Activated CD8-positive, alpha-beta T cell treated with anti-CD3 and anti-CD28 coated beads for 36 hours (primary cell): ENCODE measurements at regions not wholly inside any gene's neighbourhood (a gene's known extent, or its start where the extent isn't known, plus 50 kb on each side); places are given as distances from the start of the nearest gene placed in this dataset.

ENCODE experiments used
- ATAC-seq: fragments of 200-7000 bp; cut with Tn5 transposase; one replicate; pipeline ENCODE4 v1.10.0; 2021; ENCODE audit warnings: mild to moderate bottlenecking, moderate library complexity
- CTCF ChIA-PET: fragments of 350-600 bp; sonication (Branson Sonifier 250); formaldehyde crosslinking; loops from one replicate; lab custom pipeline; 2021; ENCODE audit warnings: antibody characterized with exemption; lab: Charles Lee
- POLR2A ChIA-PET: fragments of 350-600 bp; sonication (Branson Sonifier 250); formaldehyde crosslinking; loops from one replicate; lab custom pipeline; 2021; ENCODE audit warnings: antibody characterized with exemption; lab: Charles Lee
- DNase-seq: peaks from one replicate; pipeline ENCODE4 v3.0.0-alpha.2; 2020
- H3K27ac Mint-ChIP-seq: one replicate; pipeline ENCODE4 v1.8.0; 2021; ENCODE audit warnings: mild to moderate bottlenecking, mixed read lengths
- H3K27me3 Mint-ChIP-seq: one replicate; pipeline ENCODE4 v1.8.0; 2021; ENCODE audit warnings: mixed read lengths
- H3K36me3 Mint-ChIP-seq: one replicate; pipeline ENCODE4 v1.8.0; 2021; ENCODE audit warnings: low read depth, mixed read lengths
- H3K4me1 Mint-ChIP-seq: one replicate; pipeline ENCODE4 v1.8.0; 2021; ENCODE audit warnings: low read depth, mixed read lengths
- H3K4me3 Mint-ChIP-seq: one replicate; pipeline ENCODE4 v1.8.0; 2021; ENCODE audit warnings: mild to moderate bottlenecking, moderate library complexity, mixed read lengths
- H3K9me3 Mint-ChIP-seq: one replicate; pipeline ENCODE4 v1.8.0; 2021; ENCODE audit warnings: mixed read lengths
- CTCF ChIP-seq: fragments of 200-600 bp; IDR thresholded peaks from one replicate; pipeline ENCODE4 v1.8.0; 2022; ENCODE audit warnings: antibody characterized with exemption, mild to moderate bottlenecking
- intact Hi-C: fragments of 100-400 bp; cut with micrococcal nuclease; formaldehyde crosslinking; loops from one replicate; pipeline ENCODE4 v1.10.0; 2022

- Mint-ChIP-seq H3K9me3 (no peaks in the 10 kb centered on the region), H3K27me3 (no peaks in the 10 kb centered on the region), H3K4me3 (no peak overlapping the region), H3K4me1 (no peaks in the 10 kb centered on the region), H3K36me3 (no peaks in the 10 kb centered on the region), H3K27ac (no peak overlapping the region)
- CTCF ChIA-PET, result no interaction called here
- no peak for TF ChIP-seq CTCF
- intact Hi-C loops, result no loop called here
- POLR2A ChIA-PET, result no interaction called here
- ATAC-seq (no peak), DNase-seq (no peak)
These were observed 111.2 kb upstream of the FLRT2 start for GRCh38 chr14:85418721-85419120.

- ChIA-PET POLR2A (no interaction called here), CTCF (no interaction called here)
These were observed 109.7 kb upstream of the FLRT2 start for GRCh38 chr14:85420278-85420677.

GRCh38 chr14:85420707-85421106, 109.2 kb upstream of the FLRT2 start:
- Mint-ChIP-seq H3K27ac (no peak overlapping the region), H3K4me3 (no peak overlapping the region), H3K4me1 (no peaks in the 10 kb centered on the region), H3K36me3 (no peaks in the 10 kb centered on the region), H3K9me3 (no peaks in the 10 kb centered on the region), H3K27me3 (no peaks in the 10 kb centered on the region)
- intact Hi-C loops, result no loop called here
- ChIA-PET CTCF (no interaction called here), POLR2A (no interaction called here)
- DNase-seq (no peak), ATAC-seq (no peak)
- no peak for TF ChIP-seq CTCF

More at GRCh38 chr14:85420278-85420677, 109.7 kb upstream of the FLRT2 start:
- DNase-seq (no peak), ATAC-seq (no peak)
- intact Hi-C loops, result no loop called here
- Mint-ChIP-seq H3K4me3 (no peak overlapping the region), H3K9me3 (no peaks in the 10 kb centered on the region), H3K27ac (no peak overlapping the region), H3K36me3 (no peaks in the 10 kb centered on the region), H3K27me3 (no peaks in the 10 kb centered on the region), H3K4me1 (no peaks in the 10 kb centered on the region)
- no peak for TF ChIP-seq CTCF

GRCh38 chr14:85421186-85421877, 108.6 kb upstream of the FLRT2 start:
- Mint-ChIP-seq H3K36me3 (no peaks in the 10 kb centered on the region), H3K9me3 (peaks cover under 1% of the 10 kb centered on the region), H3K27ac (no peak overlapping the region), H3K27me3 (no peaks in the 10 kb centered on the region), H3K4me3 (no peak overlapping the region), H3K4me1 (no peaks in the 10 kb centered on the region)
- intact Hi-C loops, result no loop called here
- ATAC-seq (no peak), DNase-seq (no peak)
- CTCF ChIA-PET, result no interaction called here
- POLR2A ChIA-PET, result no interaction called here
- no peak for TF ChIP-seq CTCF

GRCh38 chr14:85423889-85424288, 106.1 kb upstream of the FLRT2 start:
- ChIA-PET POLR2A (no interaction called here), CTCF (no interaction called here)
- Mint-ChIP-seq H3K27me3 (no peaks in the 10 kb centered on the region), H3K9me3 (peaks cover 1% of the 10 kb centered on the region), H3K4me3 (no peak overlapping the region), H3K27ac (no peak overlapping the region), H3K4me1 (no peaks in the 10 kb centered on the region), H3K36me3 (no peaks in the 10 kb centered on the region)
- TF ChIP-seq CTCF, result no peak
- DNase-seq (no peak), ATAC-seq (no peak)
- intact Hi-C loops, result no loop called here
